GM12864 (cell line): ENCODE measurements at regions not wholly inside any gene's neighbourhood (a gene's known extent, or its start where the extent isn't known, plus 50 kb on each side); places are given as distances from the start of the nearest gene placed in this dataset.

ENCODE experiments used
- DNase-seq: peaks from one replicate; pipeline ENCODE4 v3.0.0-alpha.2; 2011; ENCODE audit warnings: low read depth
- H3K4me3 ChIP-seq: 2 replicates; pipeline ENCODE4 v1.5.1; 2011; ENCODE audit warnings: mild to moderate bottlenecking, low read depth, low read length, control low read depth
- TF ChIP-seq, protein P1 (sequence below): IDR thresholded peaks from 2 replicates; pipeline ENCODE4 v1.5.1; 2011; ENCODE audit warnings: low read depth, mild to moderate bottlenecking, moderate library complexity, low read length, control low read depth, inconsistent platforms; ENCODE audit errors: missing control alignments

DNA sequence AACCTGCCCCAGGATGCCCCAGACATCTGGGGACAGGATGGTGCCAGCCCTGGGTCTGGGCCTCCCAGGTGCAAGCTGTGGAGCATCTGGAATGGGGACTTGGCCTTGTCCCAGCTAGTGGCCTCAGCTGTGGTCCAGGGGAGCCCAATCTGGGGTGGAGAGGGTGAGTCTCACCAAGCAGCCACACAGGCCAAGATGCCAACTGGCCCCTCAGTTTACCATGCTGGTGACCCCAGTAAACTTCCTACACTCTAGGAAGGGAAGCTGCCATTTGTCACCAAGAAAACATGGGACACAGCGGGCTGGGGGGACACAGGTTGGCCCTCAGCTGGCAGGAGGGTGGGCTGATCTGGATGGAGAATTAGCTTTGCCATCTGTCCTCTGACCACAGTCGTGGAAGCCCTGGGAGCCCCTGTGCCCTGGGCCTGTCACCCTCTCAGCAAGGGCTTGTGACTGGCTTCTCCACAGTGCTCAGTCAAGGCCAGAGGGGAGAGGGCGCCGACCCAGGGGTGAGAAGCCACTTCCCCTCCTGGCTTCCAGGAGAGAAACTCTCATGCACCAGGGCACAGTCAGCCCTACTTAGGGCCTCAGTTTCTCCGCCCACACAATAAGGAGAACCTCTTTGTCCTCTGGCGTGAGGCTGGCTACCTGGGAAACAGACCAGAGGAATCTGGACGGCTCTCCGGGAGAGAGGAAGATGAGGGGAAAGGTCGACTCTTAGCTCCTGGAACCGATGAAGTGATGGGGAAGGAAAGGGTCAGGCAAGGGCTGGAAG is 126.4 kb upstream of the SMURF2 start:
- H3K4me3 ChIP-seq, result no peak overlapping the region
- no peak for DNase-seq
- TF ChIP-seq, protein P1, sequence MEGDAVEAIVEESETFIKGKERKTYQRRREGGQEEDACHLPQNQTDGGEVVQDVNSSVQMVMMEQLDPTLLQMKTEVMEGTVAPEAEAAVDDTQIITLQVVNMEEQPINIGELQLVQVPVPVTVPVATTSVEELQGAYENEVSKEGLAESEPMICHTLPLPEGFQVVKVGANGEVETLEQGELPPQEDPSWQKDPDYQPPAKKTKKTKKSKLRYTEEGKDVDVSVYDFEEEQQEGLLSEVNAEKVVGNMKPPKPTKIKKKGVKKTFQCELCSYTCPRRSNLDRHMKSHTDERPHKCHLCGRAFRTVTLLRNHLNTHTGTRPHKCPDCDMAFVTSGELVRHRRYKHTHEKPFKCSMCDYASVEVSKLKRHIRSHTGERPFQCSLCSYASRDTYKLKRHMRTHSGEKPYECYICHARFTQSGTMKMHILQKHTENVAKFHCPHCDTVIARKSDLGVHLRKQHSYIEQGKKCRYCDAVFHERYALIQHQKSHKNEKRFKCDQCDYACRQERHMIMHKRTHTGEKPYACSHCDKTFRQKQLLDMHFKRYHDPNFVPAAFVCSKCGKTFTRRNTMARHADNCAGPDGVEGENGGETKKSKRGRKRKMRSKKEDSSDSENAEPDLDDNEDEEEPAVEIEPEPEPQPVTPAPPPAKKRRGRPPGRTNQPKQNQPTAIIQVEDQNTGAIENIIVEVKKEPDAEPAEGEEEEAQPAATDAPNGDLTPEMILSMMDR, result no peak

DNA sequence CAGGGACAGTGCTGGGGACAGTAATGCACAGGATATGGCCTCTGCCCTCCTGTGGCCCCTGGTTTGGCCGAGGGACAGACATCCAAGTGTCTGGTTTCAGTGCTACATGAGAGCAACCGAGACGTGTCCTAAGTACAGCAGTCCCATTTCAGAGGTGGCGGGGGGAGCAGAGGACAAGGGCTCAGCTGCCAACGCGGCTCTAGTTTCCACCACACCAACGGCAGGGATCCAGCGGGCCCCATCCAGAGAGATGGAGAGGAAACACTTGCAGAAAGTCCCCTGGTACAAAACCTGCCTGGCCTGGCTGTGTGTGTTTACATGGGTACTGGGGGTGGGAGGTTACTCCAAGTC is 125.8 kb upstream of the SMURF2 start:
- TF ChIP-seq, protein P1, result no peak
- DNase-seq, result no peak
- H3K4me3 ChIP-seq, result no peak overlapping the region

DNA sequence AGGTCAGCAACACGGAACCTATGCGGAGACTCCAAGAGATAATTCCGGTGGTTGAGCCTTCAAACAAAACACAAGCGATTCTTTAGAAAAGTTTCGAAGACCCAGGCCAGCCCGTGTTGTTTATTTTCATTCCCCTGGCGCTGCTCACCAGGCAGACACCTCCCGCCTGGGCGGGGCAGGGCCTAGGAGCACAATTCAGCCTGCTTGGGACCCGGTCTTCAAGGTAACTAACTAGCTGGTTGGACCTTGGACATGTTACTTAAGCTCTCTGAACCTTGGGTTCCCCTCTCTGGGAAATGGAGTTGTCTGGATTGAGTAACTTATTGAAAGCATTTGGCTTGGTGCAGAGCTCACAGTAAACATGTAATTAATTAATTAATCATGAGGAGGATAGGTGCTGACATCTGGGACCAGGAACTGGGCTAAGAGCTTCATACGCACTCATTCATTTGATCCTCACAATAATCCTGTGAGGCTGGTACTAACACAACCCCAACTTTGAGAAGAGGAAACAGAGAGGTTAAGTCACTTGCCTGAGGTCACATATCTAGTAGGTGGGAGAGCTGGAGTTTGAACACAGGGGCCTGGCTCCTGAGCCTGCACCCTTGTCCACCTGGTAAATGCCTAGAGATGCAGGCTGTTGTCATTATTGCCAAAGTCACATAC is 125.3 kb upstream of the SMURF2 start:
- no peak for DNase-seq
- TF ChIP-seq, protein P1, result no peak
- H3K4me3 ChIP-seq, result no peak overlapping the region

DNA sequence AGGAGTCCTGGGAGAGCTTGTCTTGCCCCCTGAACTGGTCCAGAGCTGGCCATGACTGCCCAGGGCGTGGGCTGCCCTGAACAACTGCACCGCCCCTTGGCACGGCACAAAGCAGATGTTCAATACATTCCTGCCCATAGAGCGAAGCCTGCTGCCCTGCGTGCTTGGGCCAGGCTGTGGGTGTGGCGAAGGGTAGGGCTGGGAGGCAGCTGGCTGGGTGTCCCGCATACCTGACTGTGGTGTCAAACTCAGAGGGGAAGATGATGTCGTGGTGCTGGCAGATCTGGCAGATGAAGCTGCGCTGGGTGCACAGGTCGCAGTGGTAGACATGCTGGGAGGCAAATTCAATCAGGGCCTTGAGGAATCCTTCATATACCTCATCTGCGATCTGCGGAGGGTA is 124.2 kb upstream of the SMURF2 start:
- DNase-seq, result no peak
- no peak overlapping the region for H3K4me3 ChIP-seq
- TF ChIP-seq, protein P1, result no peak

DNA sequence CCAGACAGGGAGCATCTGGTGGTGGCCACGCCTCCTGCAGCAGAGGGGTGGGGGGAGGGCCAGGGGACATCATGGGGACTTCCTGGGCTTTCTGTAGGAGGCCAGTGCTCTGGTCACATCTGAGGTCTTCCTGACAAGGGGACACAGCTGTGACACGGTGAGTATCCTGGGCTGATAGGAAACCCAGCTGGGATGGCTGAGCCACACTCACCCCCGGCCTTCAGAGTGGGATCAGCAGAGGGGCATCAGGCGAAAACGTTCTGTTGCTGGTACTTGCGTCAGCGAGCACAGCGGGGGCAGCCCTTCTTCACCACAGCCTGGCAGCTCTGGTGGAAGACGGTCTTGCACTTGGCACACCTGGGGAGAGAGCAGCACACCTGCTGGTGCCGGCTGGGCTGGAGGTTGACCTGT is 122.9 kb upstream of the SMURF2 start:
- TF ChIP-seq, protein P1, result no peak
- H3K4me3 ChIP-seq, result no peak overlapping the region
- DNase-seq, result no peak

DNA sequence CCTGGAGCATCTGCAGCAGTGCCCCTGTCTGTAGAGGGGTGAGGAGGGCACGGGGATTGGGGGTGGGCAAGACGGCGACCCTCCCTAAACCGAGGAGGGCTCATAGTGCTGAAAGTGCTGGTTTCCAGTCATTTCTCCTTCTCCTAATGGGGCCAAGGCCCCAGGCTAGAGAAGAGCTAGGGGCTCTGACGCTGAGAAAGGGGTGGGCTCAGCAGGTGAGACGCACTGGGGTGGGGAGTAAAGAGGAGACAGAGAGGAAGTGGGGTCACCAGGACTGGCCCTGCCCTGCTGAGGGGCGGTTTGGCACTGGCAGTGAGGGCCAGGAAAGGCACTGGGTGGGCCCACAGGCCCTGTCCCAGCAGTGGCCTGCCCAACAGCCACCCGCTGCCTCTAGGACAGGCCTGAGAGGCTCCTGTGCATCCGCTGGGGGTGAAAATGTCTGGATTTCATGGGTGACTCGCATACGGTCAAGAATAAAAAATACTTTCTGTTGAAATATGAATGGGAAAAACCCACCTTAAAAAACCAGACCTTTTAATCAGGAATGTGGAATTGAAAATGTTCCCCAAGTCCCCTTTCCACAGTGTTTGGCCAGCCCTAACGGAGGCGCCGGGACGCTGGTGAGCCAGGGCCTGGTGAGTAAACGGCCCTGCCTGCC is 122.4 kb upstream of the SMURF2 start:
- TF ChIP-seq, protein P1, result no peak
- no peak overlapping the region for H3K4me3 ChIP-seq
- DNase-seq, result no peak
